ENCODE measurements at regions not wholly inside any gene's neighbourhood (a gene's known extent, or its start where the extent isn't known, plus 50 kb on each side); places are given as distances from the start of the nearest gene placed in this dataset.

DNA sequence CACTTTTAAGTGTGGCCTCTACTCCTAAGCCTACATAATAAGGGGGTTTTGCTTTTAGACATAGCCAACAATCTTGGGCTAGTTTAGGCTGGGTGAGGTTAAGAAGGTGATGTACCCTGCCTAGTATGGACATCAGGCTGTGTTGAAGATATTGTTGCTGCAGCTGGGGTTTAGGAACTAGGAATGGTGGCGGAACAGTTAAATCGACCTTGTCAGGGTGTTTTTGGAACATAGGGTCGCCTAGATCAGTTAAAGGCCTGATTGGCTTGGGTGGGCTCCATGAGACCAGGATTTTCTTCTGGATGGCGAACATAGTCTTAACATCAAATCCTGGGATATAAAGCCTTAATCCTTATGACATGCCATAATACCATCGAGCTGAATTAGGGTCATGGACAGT is 156.1 kb downstream of the TRIM27 start:
- Histone ChIP-seq H3K4me3 (no peak overlapping the region), H3K9me3 (no peaks in the 10 kb centered on the region), H3K36me3 (no peaks in the 10 kb centered on the region), H3K27me3 (peaks cover 3% of the 10 kb centered on the region), H3K27ac (no peak overlapping the region), H3K4me1 (no peaks in the 10 kb centered on the region)
- DNase-seq (ENCODE audit: extremely low spot score in 2 of 2) = no peak
- intact Hi-C loops (cut with DNase I) = no loop called here
- TF ChIP-seq POLR2A (IDR thresholded peaks at IDR 0.05) = no peak
- TF ChIP-seq, protein P1, sequence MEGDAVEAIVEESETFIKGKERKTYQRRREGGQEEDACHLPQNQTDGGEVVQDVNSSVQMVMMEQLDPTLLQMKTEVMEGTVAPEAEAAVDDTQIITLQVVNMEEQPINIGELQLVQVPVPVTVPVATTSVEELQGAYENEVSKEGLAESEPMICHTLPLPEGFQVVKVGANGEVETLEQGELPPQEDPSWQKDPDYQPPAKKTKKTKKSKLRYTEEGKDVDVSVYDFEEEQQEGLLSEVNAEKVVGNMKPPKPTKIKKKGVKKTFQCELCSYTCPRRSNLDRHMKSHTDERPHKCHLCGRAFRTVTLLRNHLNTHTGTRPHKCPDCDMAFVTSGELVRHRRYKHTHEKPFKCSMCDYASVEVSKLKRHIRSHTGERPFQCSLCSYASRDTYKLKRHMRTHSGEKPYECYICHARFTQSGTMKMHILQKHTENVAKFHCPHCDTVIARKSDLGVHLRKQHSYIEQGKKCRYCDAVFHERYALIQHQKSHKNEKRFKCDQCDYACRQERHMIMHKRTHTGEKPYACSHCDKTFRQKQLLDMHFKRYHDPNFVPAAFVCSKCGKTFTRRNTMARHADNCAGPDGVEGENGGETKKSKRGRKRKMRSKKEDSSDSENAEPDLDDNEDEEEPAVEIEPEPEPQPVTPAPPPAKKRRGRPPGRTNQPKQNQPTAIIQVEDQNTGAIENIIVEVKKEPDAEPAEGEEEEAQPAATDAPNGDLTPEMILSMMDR (IDR thresholded peaks at IDR 0.05) = no peak
- no peak for TF ChIP-seq POLR2AphosphoS5 (IDR thresholded peaks at IDR 0.05; ENCODE audit: insufficient read depth in 1 of 2, low read depth in 1 of 2)

DNA sequence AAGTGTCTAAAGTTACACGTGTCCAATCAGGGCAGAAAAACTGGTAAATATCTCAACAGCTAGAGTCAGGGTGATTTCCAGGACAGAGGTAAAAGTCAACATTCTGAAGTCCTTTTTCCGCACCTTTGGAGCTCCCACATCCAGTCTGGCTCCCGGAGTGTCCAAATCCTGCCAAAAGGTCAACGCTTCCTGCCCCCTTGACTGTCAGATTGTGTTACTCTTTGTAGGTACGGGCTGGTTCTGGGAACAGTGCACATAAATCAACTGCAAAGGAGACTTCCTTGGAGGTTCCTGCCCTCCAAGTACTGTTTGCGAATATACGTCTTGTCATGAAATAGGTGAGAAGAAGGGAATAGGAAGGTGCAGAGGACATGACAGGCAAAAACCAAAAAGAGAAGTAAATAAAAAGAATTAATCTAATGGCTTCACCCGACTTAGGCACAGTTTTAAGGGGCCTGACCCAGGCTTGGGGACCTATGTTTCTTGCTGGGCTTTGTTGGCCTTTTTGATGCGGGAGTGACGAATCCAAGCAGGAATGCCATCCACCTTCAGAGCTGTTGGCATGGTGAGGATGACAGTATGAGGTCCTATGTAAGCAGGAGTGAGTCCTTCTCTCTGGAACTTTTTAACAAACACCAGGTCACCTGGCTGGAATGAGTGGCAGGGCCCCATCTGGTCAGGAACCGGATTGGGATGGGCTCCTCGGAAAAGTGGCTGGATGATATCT is 155.4 kb downstream of the TRIM27 start:
- Histone ChIP-seq H3K27me3 (peaks cover under 1% of the 10 kb centered on the region), H3K9me3 (no peaks in the 10 kb centered on the region)
- TF ChIP-seq POLR2AphosphoS5 (IDR thresholded peaks at IDR 0.05; ENCODE audit: insufficient read depth in 1 of 2, low read depth in 1 of 2) (no peak), POLR2A (IDR thresholded peaks at IDR 0.05) (no peak)
- TF ChIP-seq, protein P1 (IDR thresholded peaks at IDR 0.05) = no peak

GRCh38 chr6:28769626-28770402 is 154.0 kb downstream of the TRIM27 start:
- Histone ChIP-seq H3K4me1 (no peaks in the 10 kb centered on the region), H3K27ac (no peak overlapping the region), H3K9me3 (no peaks in the 10 kb centered on the region), H3K4me3 (no peak overlapping the region), H3K36me3 (no peaks in the 10 kb centered on the region), H3K27me3 (no peaks in the 10 kb centered on the region)
- intact Hi-C loops (cut with DNase I) = no loop called here
- no peak for DNase-seq (ENCODE audit: extremely low spot score in 2 of 2)
- no peak for TF ChIP-seq POLR2AphosphoS5 (IDR thresholded peaks at IDR 0.05; ENCODE audit: insufficient read depth in 1 of 2, low read depth in 1 of 2)
- TF ChIP-seq, protein P1 (IDR thresholded peaks at IDR 0.05) = no peak
- no peak for TF ChIP-seq POLR2A (IDR thresholded peaks at IDR 0.05)

More for the DNA sequence above, 155.4 kb downstream of the TRIM27 start:
- intact Hi-C loops (cut with DNase I) = no loop called here
- DNase-seq (ENCODE audit: extremely low spot score in 2 of 2) = no peak
- Histone ChIP-seq H3K36me3 (no peaks in the 10 kb centered on the region), H3K4me3 (no peak overlapping the region), H3K4me1 (no peaks in the 10 kb centered on the region), H3K27ac (no peak overlapping the region)

DNA sequence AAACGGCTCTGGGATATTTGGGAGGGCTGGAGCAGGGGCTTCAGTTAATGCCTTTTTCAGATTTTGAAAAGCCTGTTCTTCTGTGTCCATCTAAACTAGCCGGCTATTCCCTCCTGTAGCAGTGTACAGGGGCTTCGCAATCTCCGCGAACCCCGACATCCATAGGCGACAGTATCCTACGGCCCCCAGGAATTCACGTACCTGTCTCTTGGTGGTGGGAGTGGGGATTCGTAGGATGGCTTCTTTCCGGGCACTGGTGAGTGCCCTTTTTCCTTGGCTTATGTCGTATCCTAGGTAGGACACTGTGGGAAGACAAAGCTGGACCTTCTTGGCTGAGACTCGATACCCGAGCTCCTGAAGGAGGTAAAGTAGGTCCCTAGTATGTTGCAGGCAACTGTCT is 153.1 kb downstream of the TRIM27 start:
- no peaks in the 10 kb centered on the region for H3K36me3 ChIP-seq

More for the DNA sequence above, 153.1 kb downstream of the TRIM27 start:
- no peak for DNase-seq (ENCODE audit: extremely low spot score in 2 of 2)
- H3K27me3 ChIP-seq = no peaks in the 10 kb centered on the region
- TF ChIP-seq POLR2AphosphoS5 (IDR thresholded peaks at IDR 0.05; ENCODE audit: insufficient read depth in 1 of 2, low read depth in 1 of 2) (no peak), POLR2A (IDR thresholded peaks at IDR 0.05) (no peak)
- TF ChIP-seq, protein P1 (IDR thresholded peaks at IDR 0.05) = no peak
- no peaks in the 10 kb centered on the region for H3K9me3 ChIP-seq
- H3K4me3 ChIP-seq = no peak overlapping the region
- H3K4me1 ChIP-seq = no peaks in the 10 kb centered on the region
- H3K27ac ChIP-seq = no peak overlapping the region
- intact Hi-C loops (cut with DNase I) = no loop called here
